HepG2 (cell line): ENCODE measurements at regions not wholly inside any gene's neighbourhood (a gene's known extent, or its start where the extent isn't known, plus 50 kb on each side); places are given as distances from the start of the nearest gene placed in this dataset.

ENCODE experiments used
- BRCA1 ChIP-seq: sonication (generic); formaldehyde crosslinking; IDR thresholded peaks from 2 replicates; pipeline ENCODE4 v1.4.0; 2020; ENCODE audit warnings: missing genetic modification reagents
- IRX3 ChIP-seq: sonication (generic); formaldehyde crosslinking; IDR thresholded peaks from 2 replicates; pipeline ENCODE4 v1.8.1; 2023; ENCODE audit warnings: mild to moderate bottlenecking, low read depth, missing genetic modification reagents, borderline replicate concordance
- PRDM4 ChIP-seq: sonication (generic); formaldehyde crosslinking; IDR thresholded peaks from 2 replicates; pipeline ENCODE4 v1.9.0; 2021; ENCODE audit warnings: missing genetic modification reagents, borderline replicate concordance
- SMC3 ChIP-seq: IDR thresholded peaks from 2 replicates; pipeline ENCODE4 v1.6.1; 2011; ENCODE audit warnings: low read length, improper control_type of control experiment
- SP1 ChIP-seq, 2 experiments: fragments of 450-650 bp in 1 of 2; sonication (generic) in 1 of 2; formaldehyde crosslinking in 1 of 2; IDR thresholded peaks; 2 replicates each; pipeline versions ENCODE4 v1.4.0 to v1.6.1; 2016 to 2020; ENCODE audit warnings: missing genetic modification reagents in 1 of 2
- TBL1XR1 ChIP-seq: fragments of 150-350 bp; IDR thresholded peaks from 2 replicates; pipeline ENCODE4 v1.6.1; 2014; ENCODE audit warnings: borderline replicate concordance, low read length; ENCODE audit not compliant: partially characterized antibody
- TOE1 ChIP-seq: sonication (generic); formaldehyde crosslinking; IDR thresholded peaks from 2 replicates; pipeline ENCODE4 v1.4.0; 2020; ENCODE audit warnings: mild to moderate bottlenecking, missing genetic modification reagents
- ZBTB49 ChIP-seq: sonication (generic); formaldehyde crosslinking; IDR thresholded peaks from 2 replicates; pipeline ENCODE4 v1.4.0; 2020; ENCODE audit warnings: missing genetic modification reagents, borderline replicate concordance
- ZNF468 ChIP-seq: sonication (generic); formaldehyde crosslinking; IDR thresholded peaks from 2 replicates; pipeline ENCODE4 v1.8.0; 2022; ENCODE audit warnings: mild to moderate bottlenecking, moderate library complexity, missing genetic modification reagents
- ZNF496 ChIP-seq: sonication (generic); formaldehyde crosslinking; IDR thresholded peaks from 2 replicates; pipeline ENCODE4 v1.8.1; 2023; ENCODE audit warnings: mild to moderate bottlenecking, moderate library complexity, missing genetic modification reagents; ENCODE audit not compliant: insufficient replicate concordance
- ZNF567 ChIP-seq: sonication (generic); formaldehyde crosslinking; IDR thresholded peaks from 2 replicates; pipeline ENCODE4 v1.8.1; 2023; ENCODE audit warnings: mild to moderate bottlenecking, missing genetic modification reagents, borderline replicate concordance
- ZNF570 ChIP-seq: sonication (generic); formaldehyde crosslinking; IDR thresholded peaks from 2 replicates; pipeline ENCODE4 v1.4.0; 2020; ENCODE audit warnings: mild to moderate bottlenecking, missing genetic modification reagents, borderline replicate concordance
- ZSCAN25 ChIP-seq: sonication (generic); formaldehyde crosslinking; IDR thresholded peaks from 2 replicates; pipeline ENCODE4 v1.8.0; 2022; ENCODE audit warnings: mild to moderate bottlenecking, missing genetic modification reagents
- TF ChIP-seq, protein P1 (sequence below): sonication (generic); formaldehyde crosslinking; IDR thresholded peaks from 2 replicates; pipeline ENCODE4 v1.5.1; 2020; ENCODE audit warnings: missing genetic modification reagents, mild to moderate bottlenecking, borderline replicate concordance
- TF ChIP-seq, protein P2 (sequence below): sonication (generic); formaldehyde crosslinking; IDR thresholded peaks from 2 replicates; pipeline ENCODE4 v1.4.0; 2020; ENCODE audit warnings: missing genetic modification reagents, borderline replicate concordance

DNA sequence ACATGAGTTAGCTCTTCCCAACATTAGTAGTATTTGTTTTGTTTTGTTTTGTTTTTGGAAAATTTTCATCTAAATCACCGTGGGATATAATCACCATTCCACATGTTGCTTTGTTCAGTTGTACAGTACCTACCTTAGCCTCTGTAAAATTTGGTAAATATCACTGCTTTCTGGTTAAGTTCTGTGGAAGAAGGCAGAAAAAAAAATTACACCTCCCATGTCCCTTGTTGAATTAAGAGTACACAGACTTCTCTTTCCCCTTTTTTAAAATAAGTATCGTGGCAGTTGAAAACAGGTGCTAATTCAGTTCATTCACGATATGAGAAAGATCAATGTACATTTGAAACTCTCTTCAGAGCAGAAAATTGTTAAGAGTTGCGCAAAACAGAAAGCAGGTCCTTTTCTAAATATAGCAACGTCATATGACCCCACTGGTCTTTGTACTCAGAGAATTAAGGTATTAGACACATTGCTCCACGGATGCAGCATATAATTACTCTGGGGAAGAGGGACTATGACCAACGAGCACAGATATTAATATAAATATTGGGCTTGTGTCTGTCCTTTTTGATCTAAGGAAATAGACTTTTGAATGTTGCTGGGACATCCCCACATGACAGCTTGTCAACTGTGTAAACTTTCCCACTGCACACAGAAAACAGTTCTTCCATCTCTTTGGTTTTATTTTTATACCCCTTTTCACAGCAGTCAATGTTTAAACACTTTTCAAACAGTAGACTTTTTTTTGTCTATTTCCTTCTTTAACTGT is 58.6 kb upstream of the ZNF217 start (continued):
- TF ChIP-seq, protein P1, sequence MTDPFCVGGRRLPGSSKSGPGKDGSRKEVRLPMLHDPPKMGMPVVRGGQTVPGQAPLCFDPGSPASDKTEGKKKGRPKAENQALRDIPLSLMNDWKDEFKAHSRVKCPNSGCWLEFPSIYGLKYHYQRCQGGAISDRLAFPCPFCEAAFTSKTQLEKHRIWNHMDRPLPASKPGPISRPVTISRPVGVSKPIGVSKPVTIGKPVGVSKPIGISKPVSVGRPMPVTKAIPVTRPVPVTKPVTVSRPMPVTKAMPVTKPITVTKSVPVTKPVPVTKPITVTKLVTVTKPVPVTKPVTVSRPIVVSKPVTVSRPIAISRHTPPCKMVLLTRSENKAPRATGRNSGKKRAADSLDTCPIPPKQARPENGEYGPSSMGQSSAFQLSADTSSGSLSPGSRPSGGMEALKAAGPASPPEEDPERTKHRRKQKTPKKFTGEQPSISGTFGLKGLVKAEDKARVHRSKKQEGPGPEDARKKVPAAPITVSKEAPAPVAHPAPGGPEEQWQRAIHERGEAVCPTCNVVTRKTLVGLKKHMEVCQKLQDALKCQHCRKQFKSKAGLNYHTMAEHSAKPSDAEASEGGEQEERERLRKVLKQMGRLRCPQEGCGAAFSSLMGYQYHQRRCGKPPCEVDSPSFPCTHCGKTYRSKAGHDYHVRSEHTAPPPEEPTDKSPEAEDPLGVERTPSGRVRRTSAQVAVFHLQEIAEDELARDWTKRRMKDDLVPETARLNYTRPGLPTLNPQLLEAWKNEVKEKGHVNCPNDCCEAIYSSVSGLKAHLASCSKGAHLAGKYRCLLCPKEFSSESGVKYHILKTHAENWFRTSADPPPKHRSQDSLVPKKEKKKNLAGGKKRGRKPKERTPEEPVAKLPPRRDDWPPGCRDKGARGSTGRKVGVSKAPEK (CRISPR knock-in tag), result 0 out of 2 replicates have a peak, but pooled peaks have one; percentile 67
- TF ChIP-seq TBL1XR1, result no peak
- no peak for TF ChIP-seq BRCA1
- no peak for TF ChIP-seq ZNF567 (CRISPR knock-in tag)
- 0 out of 2 replicates have a peak, but pooled peaks have one; percentile 13 for TF ChIP-seq ZBTB49 (CRISPR knock-in tag)
- TF ChIP-seq PRDM4 (CRISPR knock-in tag), result no peak
- TF ChIP-seq SP1 (IDR thresholded peaks at IDR 0.05), result no peak
- no peak for TF ChIP-seq SP1 (CRISPR knock-in tag; IDR thresholded peaks at IDR 0.05)
- TF ChIP-seq ZNF570 (CRISPR knock-in tag), result no peak
- TF ChIP-seq ZSCAN25, result no peak
- TF ChIP-seq ZNF496 (CRISPR knock-in tag), result no peak
- no peak for TF ChIP-seq ZNF468 (CRISPR knock-in tag)
- no peak for TF ChIP-seq TOE1 (CRISPR knock-in tag)
- TF ChIP-seq, protein P2, sequence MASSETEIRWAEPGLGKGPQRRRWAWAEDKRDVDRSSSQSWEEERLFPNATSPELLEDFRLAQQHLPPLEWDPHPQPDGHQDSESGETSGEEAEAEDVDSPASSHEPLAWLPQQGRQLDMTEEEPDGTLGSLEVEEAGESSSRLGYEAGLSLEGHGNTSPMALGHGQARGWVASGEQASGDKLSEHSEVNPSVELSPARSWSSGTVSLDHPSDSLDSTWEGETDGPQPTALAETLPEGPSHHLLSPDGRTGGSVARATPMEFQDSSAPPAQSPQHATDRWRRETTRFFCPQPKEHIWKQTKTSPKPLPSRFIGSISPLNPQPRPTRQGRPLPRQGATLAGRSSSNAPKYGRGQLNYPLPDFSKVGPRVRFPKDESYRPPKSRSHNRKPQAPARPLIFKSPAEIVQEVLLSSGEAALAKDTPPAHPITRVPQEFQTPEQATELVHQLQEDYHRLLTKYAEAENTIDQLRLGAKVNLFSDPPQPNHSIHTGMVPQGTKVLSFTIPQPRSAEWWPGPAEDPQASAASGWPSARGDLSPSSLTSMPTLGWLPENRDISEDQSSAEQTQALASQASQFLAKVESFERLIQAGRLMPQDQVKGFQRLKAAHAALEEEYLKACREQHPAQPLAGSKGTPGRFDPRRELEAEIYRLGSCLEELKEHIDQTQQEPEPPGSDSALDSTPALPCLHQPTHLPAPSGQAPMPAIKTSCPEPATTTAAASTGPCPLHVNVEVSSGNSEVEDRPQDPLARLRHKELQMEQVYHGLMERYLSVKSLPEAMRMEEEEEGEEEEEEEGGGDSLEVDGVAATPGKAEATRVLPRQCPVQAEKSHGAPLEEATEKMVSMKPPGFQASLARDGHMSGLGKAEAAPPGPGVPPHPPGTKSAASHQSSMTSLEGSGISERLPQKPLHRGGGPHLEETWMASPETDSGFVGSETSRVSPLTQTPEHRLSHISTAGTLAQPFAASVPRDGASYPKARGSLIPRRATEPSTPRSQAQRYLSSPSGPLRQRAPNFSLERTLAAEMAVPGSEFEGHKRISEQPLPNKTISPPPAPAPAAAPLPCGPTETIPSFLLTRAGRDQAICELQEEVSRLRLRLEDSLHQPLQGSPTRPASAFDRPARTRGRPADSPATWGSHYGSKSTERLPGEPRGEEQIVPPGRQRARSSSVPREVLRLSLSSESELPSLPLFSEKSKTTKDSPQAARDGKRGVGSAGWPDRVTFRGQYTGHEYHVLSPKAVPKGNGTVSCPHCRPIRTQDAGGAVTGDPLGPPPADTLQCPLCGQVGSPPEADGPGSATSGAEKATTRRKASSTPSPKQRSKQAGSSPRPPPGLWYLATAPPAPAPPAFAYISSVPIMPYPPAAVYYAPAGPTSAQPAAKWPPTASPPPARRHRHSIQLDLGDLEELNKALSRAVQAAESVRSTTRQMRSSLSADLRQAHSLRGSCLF (CRISPR knock-in tag), result no peak; the same call in 1 of the 2 replicates
- TF ChIP-seq SMC3, result peak; percentile 42
- 0 out of 2 replicates have a peak, but pooled peaks have one; percentile 55 for TF ChIP-seq IRX3 (CRISPR knock-in tag)
